ENCODE measurements at regions not wholly inside any gene's neighbourhood (a gene's known extent, or its start where the extent isn't known, plus 50 kb on each side); places are given as distances from the start of the nearest gene placed in this dataset.
A peak's percentile ranks its signal among the peaks of the same experiment; 100 is the strongest.

DNA sequence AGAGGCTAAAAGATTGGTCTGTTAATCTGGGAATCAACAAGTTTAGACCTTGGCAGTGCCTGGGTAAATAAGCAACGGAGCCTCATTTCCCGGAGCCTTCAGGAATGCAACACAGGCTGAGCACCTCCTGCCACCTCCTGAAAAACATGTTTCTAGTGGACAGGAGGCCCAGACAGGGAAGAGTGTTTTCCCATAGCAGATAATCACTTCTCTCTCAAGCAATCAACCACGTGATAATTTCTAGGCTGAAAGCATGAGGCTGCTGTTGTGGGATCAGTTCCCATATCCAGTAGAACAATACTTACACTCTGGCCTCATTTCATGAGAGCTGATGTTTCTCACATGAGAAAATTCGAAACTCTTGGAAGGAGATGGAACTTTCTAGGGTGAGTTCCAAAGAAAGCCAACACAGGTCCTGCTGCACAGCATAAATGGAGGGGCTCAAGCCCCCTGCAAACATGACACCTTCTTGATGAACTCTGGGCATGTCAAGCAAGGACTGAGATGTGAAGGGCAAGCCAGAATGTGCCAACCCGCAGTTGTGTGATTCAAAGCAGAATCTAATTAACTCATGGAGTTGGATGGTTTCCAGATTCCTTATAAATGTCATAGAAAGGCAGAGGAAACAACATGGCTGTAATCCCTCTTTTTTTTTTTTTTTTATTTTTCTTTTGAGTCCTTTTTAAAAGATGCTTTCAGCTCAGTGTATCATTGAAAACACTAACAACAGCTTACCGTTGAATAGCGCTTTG lies 228.5 kb upstream of the SESN3 start:
- no peaks in the 10 kb centered on the region for H3K36me3 Mint-ChIP-seq (ENCODE audit: low read depth)
- ChIA-PET POLR2A (no interaction called here), CTCF (no interaction called here)
- DNase-seq (no peak), ATAC-seq (no peak)
- peaks cover 6% of the 10 kb centered on the region for H3K4me1 Mint-ChIP-seq (ENCODE audit: low read depth)
- no peak overlapping the region for H3K27ac Mint-ChIP-seq
- no peak overlapping the region for H3K4me3 Mint-ChIP-seq
- H3K9me3 Mint-ChIP-seq (ENCODE audit: insufficient read depth): peaks cover 8% of the 10 kb centered on the region
- no peaks in the 10 kb centered on the region for H3K27me3 Mint-ChIP-seq (ENCODE audit: low read depth)

DNA sequence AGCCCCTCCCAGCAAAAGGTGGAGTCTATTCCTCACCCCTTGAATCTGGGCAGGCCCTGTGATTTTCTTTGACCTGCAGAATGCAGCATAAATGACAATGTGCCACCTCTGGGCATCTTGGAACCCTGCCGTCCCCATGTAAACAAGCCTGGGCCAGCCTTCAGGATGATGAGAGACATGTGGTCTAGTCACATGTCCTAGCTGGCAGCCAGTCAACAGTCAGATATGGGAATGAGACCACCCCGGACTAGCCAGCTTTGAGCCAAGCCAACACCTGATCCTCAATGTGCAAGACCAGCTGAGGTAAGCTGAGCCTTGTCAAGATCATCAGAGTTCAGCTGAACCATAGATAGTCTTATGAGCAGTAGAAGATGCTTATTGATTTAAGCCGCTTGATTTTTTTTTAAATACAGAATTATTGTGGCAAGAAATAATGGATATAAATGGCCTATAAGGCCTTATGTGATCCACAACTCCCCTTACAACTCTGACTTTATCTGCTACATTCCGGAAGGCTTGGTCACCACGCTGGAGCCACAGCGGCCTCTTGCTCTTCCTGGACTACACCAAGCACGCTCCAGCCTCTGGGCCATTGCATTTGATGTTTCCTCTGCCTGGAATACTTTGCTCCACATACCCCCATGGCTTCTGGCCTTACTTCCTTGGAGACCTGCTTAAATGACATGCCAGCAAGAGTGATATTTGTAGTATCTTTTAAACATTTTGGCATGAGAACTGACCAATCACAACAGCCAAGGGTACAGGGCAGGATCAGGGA lies 225.9 kb upstream of the SESN3 start:
- no peaks in the 10 kb centered on the region for H3K36me3 Mint-ChIP-seq (ENCODE audit: low read depth)
- H3K9me3 Mint-ChIP-seq (ENCODE audit: insufficient read depth): peaks cover 8% of the 10 kb centered on the region
- no peak overlapping the region for H3K27ac Mint-ChIP-seq
- H3K4me3 Mint-ChIP-seq: no peak overlapping the region
- DNase-seq (no peak), ATAC-seq (no peak)
- H3K4me1 Mint-ChIP-seq (ENCODE audit: low read depth): peaks cover 6% of the 10 kb centered on the region
- POLR2A ChIA-PET: no interaction called here
- CTCF ChIA-PET: interaction anchor here (1.0 kb wide), 1 partner anchor 248 kb away, joined by 3 read pairs; no protein-coding TSS in a partner anchor
- H3K27me3 Mint-ChIP-seq (ENCODE audit: low read depth): no peaks in the 10 kb centered on the region

DNA sequence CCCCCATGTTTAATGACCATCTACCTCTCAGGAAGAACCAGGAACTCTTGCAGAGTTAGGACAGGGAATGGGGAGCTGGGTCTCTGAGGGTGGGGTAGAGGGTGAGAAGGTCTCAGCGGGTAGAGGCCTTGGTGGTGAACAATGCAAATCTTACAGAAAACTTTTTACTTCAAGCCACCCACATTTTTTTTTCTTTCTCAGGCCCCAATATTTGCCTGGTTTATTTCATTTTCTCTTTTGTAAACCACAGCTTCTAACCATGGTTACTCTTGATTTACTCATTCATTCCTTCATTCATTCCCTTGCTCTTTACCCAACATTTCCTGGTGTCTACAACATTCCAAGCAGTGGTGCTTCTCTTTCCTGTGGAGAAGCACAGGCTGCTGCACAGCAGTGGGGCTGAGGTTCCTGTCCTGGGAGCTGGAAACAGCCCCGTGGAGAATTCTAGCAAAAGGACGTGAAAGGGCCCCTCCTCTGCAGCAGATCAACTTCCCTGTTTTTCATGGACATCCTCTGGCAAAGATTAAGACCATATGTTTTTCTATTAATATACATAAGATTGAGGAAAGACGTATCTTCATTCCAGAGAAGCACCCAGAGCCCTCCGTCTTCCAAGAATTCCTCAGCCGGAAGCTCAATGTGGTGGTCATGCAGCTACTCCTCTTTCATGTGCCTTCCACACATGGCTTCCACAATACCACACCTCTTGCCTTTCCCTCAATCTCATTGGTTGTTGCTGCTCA lies 224.4 kb upstream of the SESN3 start:
- Mint-ChIP-seq H3K9me3 (ENCODE audit: insufficient read depth) (peaks cover 5% of the 10 kb centered on the region), H3K4me1 (ENCODE audit: low read depth) (peaks cover 6% of the 10 kb centered on the region), H3K27ac (no peak overlapping the region), H3K27me3 (ENCODE audit: low read depth) (no peaks in the 10 kb centered on the region), H3K36me3 (ENCODE audit: low read depth) (no peaks in the 10 kb centered on the region), H3K4me3 (no peak overlapping the region)
- ATAC-seq (no peak), DNase-seq (no peak)
- CTCF ChIA-PET: interaction anchor here (0.8 to 1.0 kb wide), 2 partner anchors 12 to 250 kb away, joined by 3 read pairs; no protein-coding TSS in a partner anchor
- POLR2A ChIA-PET: no interaction called here

DNA sequence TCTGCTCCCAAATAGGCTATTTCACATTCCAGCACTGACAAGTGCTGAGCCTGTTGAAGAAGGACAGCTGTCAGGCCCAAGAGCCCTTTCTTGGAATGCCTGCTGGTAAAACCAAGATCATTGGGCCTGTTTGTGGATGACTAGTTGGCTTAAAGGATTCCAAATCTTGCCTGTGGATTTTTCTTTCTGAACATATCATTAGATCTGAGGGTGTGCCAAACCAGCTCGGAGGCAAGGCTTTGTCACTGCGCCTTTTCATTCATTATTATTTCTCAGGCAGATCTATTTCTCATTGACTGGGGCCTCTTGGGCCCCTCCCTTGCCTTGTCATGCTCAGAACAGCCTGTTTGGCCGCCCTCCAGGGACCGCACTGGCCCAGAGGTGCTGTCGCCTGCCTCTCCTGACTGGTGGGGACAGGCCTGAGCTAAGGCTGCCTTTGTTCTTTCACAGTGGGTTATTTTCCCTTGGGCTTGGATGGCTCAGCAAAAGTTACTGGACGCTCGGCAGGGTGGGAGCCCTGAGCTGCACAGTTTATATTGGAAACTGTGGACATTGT lies 222.7 kb upstream of the SESN3 start:
- CTCF ChIA-PET: no interaction called here
- POLR2A ChIA-PET: no interaction called here
- peaks cover 6% of the 10 kb centered on the region for H3K4me1 Mint-ChIP-seq (ENCODE audit: low read depth)
- H3K27me3 Mint-ChIP-seq (ENCODE audit: low read depth): peaks cover 2% of the 10 kb centered on the region
- ATAC-seq (no peak), DNase-seq (no peak)
- H3K9me3 Mint-ChIP-seq (ENCODE audit: insufficient read depth): no peaks in the 10 kb centered on the region
- H3K27ac Mint-ChIP-seq: no peak overlapping the region
- H3K4me3 Mint-ChIP-seq: no peak overlapping the region
- no peaks in the 10 kb centered on the region for H3K36me3 Mint-ChIP-seq (ENCODE audit: low read depth)

DNA sequence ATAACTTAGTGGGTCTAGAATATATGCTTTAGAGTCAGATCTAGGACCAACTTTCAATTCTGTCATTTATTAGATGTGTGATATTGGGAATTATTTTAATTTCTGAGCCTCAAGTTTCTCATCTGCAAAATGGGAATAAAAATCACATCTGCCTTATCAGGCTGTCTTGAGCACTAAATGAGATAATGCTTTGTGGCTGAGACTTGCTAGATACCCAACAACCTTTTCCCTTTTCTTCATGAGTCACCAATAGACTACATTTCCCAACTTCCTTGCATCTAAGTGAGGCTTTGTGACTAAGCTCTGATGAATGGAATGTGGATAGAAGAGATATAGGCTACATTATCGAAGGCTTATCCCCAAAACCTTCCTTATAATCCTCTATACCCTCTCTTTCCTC lies 220.7 kb upstream of the SESN3 start:
- DNase-seq (no peak), ATAC-seq (no peak)
- Mint-ChIP-seq H3K4me3 (no peak overlapping the region), H3K4me1 (ENCODE audit: low read depth) (peaks cover 6% of the 10 kb centered on the region), H3K27ac (no peak overlapping the region), H3K36me3 (ENCODE audit: low read depth) (no peaks in the 10 kb centered on the region), H3K27me3 (ENCODE audit: low read depth) (peaks cover 2% of the 10 kb centered on the region), H3K9me3 (ENCODE audit: insufficient read depth) (no peaks in the 10 kb centered on the region)
- CTCF ChIA-PET: interaction anchor here (0.7 kb wide), 1 partner anchor 17 kb away, joined by 3 read pairs; no protein-coding TSS in a partner anchor
- POLR2A ChIA-PET: no interaction called here

DNA sequence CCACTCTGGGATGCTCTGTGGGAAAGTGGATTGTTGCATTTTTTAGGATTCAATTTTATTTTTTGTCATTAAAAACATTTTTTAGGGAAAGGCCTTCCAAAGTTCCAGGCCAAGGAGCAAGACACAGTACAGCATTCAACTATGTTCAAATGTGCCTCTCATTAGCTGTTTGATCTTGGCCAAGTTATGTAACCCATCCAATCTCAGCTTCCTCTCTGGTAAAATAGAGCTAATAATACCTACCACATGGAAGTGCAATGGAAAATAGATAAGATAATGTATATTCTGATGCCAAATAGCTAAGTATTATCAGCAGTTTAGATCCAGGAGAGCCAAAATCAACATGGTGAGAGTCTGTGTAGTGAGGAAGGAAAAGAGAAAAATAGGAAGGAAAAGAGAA lies 220.3 kb upstream of the SESN3 start:
- H3K27ac Mint-ChIP-seq: no peak overlapping the region
- no peak for ATAC-seq
- H3K36me3 Mint-ChIP-seq (ENCODE audit: low read depth): no peaks in the 10 kb centered on the region
- POLR2A ChIA-PET: no interaction called here
- H3K4me3 Mint-ChIP-seq: no peak overlapping the region
- peaks cover 6% of the 10 kb centered on the region for H3K4me1 Mint-ChIP-seq (ENCODE audit: low read depth)
- DNase-seq: no peak
- H3K9me3 Mint-ChIP-seq (ENCODE audit: insufficient read depth): no peaks in the 10 kb centered on the region
- peaks cover 2% of the 10 kb centered on the region for H3K27me3 Mint-ChIP-seq (ENCODE audit: low read depth)
- CTCF ChIA-PET: interaction anchor here (0.7 kb wide), 1 partner anchor 17 kb away, joined by 3 read pairs; no protein-coding TSS in a partner anchor

DNA sequence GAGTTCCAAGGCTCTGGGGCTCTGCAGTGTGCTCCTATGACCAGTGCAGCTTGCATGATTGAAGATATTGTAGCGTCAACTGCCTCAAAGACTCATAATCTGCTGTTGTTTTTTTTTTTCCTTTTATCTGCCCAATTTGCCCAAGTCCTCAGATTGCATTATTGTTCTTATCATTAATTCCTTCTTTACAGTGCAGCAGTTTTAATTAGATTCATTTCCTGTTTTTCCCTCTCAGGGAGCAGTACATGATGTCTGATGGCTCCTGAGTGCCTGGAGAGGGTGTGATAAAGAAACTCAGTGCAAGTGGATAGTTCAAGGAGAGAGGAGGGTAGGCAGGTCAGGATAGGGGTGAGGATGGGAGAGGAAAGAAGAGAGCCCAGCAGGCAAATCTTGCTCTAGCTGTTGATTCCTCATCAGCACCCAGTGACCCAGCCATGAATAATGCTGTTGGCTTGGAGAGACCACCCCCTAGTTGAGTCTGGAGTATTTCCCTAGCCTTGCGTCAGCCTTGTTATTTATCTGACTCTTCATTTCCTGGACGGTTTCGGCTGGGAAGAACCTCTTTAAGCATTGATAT lies 219.6 kb upstream of the SESN3 start:
- H3K4me1 Mint-ChIP-seq (ENCODE audit: low read depth): peaks cover 6% of the 10 kb centered on the region
- ChIA-PET POLR2A (no interaction called here), CTCF (no interaction called here)
- H3K27me3 Mint-ChIP-seq (ENCODE audit: low read depth): peaks cover 2% of the 10 kb centered on the region
- no peak overlapping the region for H3K4me3 Mint-ChIP-seq
- H3K36me3 Mint-ChIP-seq (ENCODE audit: low read depth): no peaks in the 10 kb centered on the region
- no peak for DNase-seq
- ATAC-seq: no peak
- no peak overlapping the region for H3K27ac Mint-ChIP-seq
- H3K9me3 Mint-ChIP-seq (ENCODE audit: insufficient read depth): no peaks in the 10 kb centered on the region

DNA sequence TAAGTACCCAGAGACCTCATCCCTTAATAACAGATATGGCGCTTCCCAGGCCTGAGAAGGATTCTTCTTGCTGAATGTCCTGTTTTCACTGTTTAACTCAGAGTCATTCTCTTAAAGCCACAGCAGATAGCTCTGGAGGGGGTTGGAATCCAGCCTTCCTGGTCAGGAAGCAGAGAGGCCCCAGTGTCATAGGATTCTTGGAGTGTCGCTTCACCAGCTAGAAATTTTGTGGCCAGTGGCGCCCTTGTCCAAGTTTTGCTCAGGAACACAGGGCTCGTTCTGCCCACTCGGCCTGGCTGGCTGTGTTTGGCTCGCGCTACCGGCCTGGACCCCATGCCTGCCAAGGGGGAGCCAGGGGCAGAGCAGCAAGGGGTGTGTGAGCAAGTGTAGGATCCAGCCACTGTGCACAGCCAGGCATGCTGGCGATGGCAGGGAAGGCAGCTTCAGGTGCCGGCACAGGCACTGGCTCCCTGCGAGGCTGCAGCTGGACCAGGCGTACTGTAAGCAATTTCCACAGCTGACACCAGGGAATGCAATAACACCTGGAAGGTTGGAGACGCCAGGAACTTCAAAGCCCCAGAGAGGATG lies 214.8 kb upstream of the SESN3 start:
- ChIA-PET POLR2A (no interaction called here), CTCF (no interaction called here)
- H3K9me3 Mint-ChIP-seq (ENCODE audit: insufficient read depth): no peaks in the 10 kb centered on the region
- no peak for DNase-seq
- ATAC-seq: no peak
- peaks cover 10% of the 10 kb centered on the region for H3K4me1 Mint-ChIP-seq (ENCODE audit: low read depth)
- no peak overlapping the region for H3K27ac Mint-ChIP-seq
- peaks cover 2% of the 10 kb centered on the region for H3K27me3 Mint-ChIP-seq (ENCODE audit: low read depth)
- H3K4me3 Mint-ChIP-seq: no peak overlapping the region
- H3K36me3 Mint-ChIP-seq (ENCODE audit: low read depth): no peaks in the 10 kb centered on the region

DNA sequence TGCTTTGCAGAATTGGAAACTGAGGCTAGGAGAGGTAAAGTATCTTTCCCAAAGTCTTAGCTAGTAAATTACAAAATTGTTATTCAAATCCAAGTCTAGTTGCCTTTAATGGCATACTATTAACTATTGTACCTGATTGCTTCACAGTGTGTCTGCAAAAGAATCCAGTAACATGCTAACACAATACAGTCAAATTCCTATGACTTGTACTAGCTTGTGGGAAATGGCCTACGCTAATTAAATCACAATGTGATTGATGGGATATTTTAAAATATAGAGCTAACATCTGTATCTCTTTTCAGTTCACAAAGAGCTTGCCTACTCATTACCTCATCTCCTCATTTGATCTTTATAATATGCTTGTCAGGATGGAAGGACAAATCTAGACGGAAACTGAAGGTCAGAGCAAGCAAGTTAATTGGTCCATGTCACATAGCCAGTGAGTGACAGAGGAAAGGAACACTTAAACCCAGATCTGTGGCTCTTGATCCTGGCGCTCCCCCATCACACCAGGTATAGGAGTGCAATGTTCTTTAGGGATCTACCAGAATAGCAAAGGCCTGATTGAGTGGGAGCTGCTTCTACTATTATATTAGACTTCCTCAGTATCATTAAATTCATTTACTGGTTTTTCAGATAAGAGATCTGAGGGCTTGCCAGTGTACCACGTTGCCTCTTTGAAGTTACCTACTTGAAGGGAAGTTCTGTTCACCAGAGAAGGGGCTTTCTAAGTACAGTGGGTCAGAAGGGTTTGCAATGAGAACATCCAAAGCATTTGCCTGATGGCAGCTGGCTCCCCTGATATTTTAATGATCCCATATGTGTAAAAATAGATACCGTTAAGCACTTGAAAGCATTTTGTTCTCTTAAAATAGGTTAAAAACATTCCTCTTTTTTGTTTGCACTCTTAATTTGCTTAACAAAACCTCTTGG lies 213.6 kb upstream of the SESN3 start:
- ChIA-PET POLR2A (no interaction called here), CTCF (no interaction called here)
- H3K9me3 Mint-ChIP-seq (ENCODE audit: insufficient read depth): no peaks in the 10 kb centered on the region
- DNase-seq (no peak), ATAC-seq (no peak)
- peaks cover 10% of the 10 kb centered on the region for H3K4me1 Mint-ChIP-seq (ENCODE audit: low read depth)
- no peaks in the 10 kb centered on the region for H3K36me3 Mint-ChIP-seq (ENCODE audit: low read depth)
- H3K4me3 Mint-ChIP-seq: no peak overlapping the region
- H3K27ac Mint-ChIP-seq: no peak overlapping the region
- H3K27me3 Mint-ChIP-seq (ENCODE audit: low read depth): peaks cover 2% of the 10 kb centered on the region

DNA sequence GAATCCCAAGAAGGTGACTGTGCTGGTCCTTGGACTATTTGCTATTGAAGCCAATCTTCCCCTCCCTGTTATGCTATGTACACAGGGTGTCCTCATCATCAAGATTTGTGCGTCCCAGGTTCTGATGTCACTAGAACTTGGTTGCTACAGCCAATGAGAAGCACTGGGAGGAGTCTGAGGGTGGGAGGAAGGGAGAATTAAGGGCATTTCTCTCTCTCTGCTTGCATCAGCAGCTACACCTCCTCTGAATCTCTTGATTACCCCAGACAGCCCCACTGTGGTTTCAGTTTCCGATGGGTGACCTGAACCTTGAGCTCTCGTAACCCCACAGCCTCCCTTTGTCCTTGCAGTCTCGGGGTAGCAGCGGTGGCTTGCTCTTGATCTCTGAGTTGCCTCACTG lies 212.4 kb upstream of the SESN3 start:
- ChIA-PET CTCF (interaction anchor here (0.9 to 1.6 kb wide), 2 partner anchors 12 to 262 kb away, joined by 3 to 5 read pairs; no protein-coding TSS in a partner anchor), POLR2A (no interaction called here)
- H3K9me3 Mint-ChIP-seq (ENCODE audit: insufficient read depth): no peaks in the 10 kb centered on the region

More for the DNA sequence above, 212.4 kb upstream of the SESN3 start:
- DNase-seq: peak; percentile 34
- H3K36me3 Mint-ChIP-seq (ENCODE audit: low read depth): no peaks in the 10 kb centered on the region
- no peaks in the 10 kb centered on the region for H3K27me3 Mint-ChIP-seq (ENCODE audit: low read depth)
- H3K4me3 Mint-ChIP-seq: no peak overlapping the region
- H3K27ac Mint-ChIP-seq: no peak overlapping the region
- peaks cover 10% of the 10 kb centered on the region for H3K4me1 Mint-ChIP-seq (ENCODE audit: low read depth)
- peak; percentile 60 for ATAC-seq
